ENCODE measurements at regions not wholly inside any gene's neighbourhood (a gene's known extent, or its start where the extent isn't known, plus 50 kb on each side); places are given as distances from the start of the nearest gene placed in this dataset.

DNA sequence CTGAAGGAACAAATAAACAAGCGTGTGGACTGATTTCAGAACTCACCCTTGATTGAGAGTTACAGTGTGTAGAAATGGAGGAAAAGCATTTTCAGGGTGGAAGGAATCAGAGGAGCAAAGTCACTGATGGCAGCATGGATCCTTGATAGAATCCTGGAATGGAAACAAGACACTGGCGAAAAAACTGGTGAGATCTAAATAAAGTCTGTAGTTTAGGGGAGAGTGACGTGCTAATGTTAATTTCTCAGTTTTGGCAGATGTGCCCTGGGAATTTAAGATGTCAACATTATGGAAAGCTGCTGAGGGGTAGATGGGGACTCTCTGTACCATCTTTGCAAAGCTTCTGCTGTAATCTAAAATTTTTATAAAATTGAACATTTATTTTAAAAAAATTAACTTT is 378.0 kb downstream of the UQCRFS1 start:
- no peak for DNase-seq

- DNase-seq: no peak
Measured at GRCh38 chr19:28831462-28831861, 381.5 kb downstream of the UQCRFS1 start.

DNA sequence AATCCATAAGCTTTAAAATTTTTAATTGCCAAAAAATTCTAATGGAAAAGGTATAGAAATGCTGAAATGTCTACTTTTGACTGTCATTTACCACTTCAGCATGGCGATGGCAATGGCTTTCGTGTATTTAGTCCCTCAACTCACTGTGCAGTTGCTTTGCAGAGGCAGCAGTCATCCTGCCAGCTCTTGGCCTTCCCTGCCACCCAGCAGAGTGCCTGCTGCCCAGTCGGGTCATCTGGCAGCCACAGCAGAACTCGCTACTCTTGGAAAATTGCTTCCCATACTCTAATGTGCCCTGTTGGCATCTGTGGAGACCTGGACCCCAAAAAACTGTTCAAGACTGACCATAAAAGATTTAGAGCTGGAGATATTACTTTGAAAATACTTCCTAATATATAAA is 383.2 kb downstream of the UQCRFS1 start:
- no peak for DNase-seq

DNA sequence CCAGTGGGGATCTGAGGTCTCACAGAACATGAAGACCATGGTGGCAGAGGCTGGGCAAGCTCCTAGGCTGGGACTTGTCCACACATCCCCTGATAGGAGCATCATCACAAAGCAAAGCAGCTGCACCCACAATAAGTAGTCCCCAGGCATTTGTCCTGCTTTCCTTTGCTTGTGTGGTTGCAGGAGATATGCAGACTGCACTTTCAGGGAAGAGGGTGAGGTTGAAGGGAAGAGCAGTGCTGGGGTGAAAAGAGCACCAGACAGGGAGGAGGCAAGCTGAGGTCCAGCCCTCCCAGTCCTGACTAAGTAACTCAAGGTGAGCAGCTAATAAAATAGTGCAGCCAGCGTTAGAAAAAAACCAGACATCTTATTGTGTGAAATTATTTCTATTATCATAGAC is 383.6 kb downstream of the UQCRFS1 start:
- DNase-seq: no peak

GRCh38 chr19:28828276-28828870 is 384.6 kb downstream of the UQCRFS1 start:
- DNase-seq: no peak

DNA sequence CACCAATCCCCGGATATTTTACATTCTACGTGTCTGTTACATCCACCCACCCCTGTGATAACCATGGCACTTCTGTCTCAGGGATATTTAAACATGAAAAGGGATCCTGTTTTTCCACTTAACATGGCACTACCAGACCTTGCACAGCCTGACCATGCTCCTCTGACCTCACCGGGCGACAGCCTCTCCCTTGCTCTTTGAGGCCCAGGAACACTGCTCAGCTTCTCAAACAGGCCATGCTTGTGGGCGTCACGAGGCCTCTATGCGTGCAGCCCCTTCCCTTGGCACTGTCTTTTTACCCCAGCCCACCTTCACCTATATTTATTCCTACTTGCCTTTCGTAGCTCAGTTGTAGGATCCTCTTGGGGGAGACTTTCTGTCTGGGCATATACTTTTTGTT is 385.6 kb downstream of the UQCRFS1 start:
- DNase-seq: no peak

DNA sequence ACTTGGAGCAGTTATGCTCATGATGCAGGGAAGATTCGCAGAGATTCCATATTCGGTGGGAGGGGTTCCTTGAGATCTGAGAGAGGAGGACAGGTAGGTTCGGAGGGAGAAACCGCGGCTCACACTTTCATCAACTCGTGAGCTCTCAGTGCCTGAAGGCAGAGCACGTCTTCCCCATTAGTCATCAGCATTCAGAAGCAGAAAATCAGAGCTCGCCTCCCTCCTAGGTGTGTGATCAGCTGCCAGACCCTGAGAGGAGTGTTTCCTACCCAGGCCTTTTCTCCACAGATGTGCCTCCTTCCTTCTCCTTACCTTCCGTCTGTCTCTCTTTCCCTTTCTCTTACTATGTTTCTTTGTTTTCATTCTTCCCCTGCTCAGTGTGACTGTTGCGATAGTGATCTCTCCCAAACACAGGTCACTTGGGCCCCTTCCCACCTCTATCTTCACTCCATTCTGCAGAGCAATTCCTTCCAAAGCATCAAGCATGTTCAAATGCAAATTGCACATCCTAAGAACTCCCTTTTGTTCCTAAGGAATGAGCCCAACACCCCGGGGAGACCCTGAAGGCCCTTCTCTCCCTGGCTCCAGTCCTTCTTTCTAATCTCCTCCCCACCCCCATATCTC is 389.5 kb downstream of the UQCRFS1 start:
- DNase-seq: no peak

- DNase-seq: no peak
Measured at GRCh38 chr19:28820289-28820688, 392.7 kb downstream of the UQCRFS1 start.

- no peak for DNase-seq
Measured at GRCh38 chr19:28815257-28815656, 397.7 kb downstream of the UQCRFS1 start.

GRCh38 chr19:28794301-28794700 is 418.6 kb downstream of the UQCRFS1 start:
- no peak for DNase-seq

DNA sequence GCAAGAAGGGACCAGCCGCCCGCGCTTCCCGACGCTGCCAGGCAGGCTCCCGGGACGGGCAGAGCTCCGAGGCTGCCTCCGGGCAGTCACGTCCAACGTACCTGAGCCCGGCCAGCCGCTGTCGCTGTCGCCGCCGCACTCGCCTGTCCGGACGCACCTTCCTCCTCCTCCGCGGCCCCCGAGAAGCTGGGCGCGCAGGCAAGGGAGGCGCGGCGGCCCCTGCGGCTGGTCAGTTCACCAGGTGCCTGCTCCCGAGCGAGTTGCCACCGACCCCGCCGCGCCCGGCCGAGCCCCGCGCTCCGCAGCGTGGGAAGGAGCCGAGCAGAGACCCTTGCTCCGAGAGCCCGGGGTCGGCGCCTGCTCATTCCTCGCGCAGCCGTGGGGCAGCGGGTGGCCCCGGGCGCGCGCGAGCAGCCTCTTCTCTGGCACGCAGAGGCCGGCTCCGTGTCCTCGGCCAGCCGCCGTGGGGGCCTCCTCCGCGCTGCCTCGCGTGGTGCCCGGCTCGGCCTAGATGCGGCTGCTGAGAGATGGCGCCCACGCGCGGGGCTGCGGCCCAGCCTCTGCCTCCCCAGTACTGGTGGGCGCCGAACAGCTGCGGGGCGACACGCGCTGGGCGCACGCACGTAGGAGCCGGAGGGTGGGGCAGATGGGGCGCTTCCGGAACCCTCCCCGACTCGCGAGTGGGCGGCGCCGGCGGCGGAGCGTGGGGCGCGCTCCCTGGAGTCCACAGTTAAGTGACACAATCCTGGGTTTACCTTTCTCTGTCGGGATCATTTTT is 419.4 kb downstream of the UQCRFS1 start:
- DNase-seq: no peak

DNA sequence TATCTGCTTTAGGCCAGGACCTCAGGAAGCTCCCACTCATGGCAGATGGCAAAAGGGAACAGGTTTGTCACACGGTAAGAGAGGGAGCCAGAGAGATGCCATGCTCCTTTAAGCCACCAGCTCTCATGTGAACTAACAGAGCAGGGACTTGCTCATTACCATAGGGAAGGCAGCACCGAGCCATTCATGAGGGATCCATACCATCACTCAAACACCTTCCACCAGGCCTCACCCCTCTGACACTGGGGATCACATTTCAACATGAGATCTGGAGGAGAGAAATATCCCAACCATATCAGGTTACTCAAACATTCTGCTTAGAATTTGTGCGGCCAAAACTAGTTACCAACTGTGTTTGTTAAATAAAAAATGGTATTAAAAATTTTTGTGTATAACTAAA is 427.0 kb downstream of the UQCRFS1 start:
- no peak for DNase-seq

GRCh38 chr19:28764066-28764465 is 448.9 kb downstream of the UQCRFS1 start:
- no peak for DNase-seq

- DNase-seq: no peak
Measured at GRCh38 chr19:28746478-28746877, 466.5 kb downstream of the UQCRFS1 start.

DNA sequence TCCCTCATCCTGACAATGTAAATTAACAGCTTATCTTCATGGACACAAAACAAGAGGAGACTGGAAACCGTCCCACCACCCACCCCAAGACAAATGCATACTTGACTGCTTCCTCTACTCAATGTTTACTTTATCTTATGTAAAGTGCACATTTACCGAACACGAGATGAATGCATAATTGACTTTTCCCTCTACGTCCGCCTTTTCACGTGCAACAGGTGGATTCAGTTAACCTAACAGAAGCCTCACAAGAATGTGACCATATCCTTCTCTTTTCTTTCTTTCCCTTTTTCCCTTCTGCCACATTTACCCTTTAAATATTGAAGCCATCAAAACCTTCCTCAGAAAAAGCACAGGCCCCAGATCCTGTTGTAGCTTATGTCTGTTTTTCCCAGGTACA is 468.0 kb downstream of the UQCRFS1 start:
- DNase-seq: no peak

DNA sequence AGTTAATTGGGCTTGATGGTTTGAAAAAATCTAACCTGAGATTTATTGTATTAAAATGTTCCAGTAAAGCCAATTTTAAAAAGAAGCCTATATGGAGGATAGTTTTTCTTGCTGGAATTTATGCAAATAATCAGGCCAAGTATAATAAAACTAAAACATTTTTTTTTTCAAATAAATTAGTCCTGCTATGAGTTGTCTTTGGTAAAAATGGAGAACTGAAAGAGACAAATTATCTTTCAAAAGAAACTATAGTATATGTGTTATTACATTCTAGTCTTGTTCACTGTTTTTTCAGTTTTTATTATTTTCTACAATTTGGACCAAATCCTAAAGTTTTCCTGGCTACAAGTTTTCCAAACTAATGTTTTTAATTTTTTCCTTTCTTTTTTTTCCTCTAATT is 468.9 kb downstream of the UQCRFS1 start:
- DNase-seq: no peak

DNA sequence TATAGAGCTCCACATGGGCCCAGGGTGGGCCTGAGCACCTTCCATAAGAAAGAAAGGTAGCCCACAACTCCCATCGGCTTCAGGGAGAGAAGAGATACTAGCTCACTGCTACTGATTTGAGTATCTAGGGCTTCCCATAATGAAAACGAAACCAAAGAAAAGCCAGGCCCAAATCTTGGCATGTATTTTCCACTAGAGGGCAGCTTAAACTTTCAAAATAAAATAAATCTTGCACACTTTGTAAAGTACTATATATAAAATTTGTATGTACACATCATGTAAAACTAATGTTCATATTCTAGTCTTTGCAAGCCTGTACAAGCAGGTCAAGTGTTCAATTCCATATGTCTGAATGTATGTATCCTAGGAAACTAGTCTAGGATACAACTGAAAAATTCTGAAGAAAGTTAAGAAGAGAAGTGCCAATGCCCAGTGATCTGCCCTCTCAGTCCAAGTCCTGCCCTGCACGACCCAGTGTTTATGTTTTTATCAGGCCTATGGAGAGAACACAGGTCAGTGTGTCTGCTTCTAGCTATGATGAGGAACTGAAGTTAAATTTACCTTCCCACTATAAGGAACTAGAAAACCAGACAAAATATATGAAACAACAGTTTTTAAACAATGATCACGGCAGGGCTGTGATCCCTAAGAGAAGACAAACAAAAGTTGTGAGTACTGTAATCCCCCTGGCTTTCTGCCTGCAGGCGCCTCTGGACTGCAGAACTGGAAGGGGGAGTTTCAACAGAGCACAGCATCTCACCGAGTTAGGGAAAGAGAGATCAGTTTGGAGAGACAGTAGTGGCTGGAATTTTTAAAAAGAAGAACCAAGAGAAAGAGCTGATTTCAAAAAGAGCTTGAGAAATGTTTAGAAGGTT is 475.7 kb downstream of the UQCRFS1 start:
- no peak for DNase-seq

- DNase-seq: no peak
Measured at GRCh38 chr19:28736528-28736927, 476.4 kb downstream of the UQCRFS1 start.

- DNase-seq: no peak
Measured at GRCh38 chr19:28731577-28731976, 481.4 kb downstream of the UQCRFS1 start.

- DNase-seq: no peak
Measured at GRCh38 chr19:28730791-28731512, 482.0 kb downstream of the UQCRFS1 start.

GRCh38 chr19:28727480-28728159 is 485.3 kb downstream of the UQCRFS1 start:
- DNase-seq: peak; percentile 60

Measured in left hindlimb (tissue), 1 donor.